NAMALWA (cell line): ENCODE measurements at regions not wholly inside any gene's neighbourhood (a gene's known extent, or its start where the extent isn't known, plus 50 kb on each side); places are given as distances from the start of the nearest gene placed in this dataset.
"Not testable (repeated sequence)": the region's sequence is repeated elsewhere in the genome, so short reads cannot be mapped to it uniquely, and the experiment has no call there.

Source experiments
- DNase-seq: peaks from one replicate; pipeline ENCODE4 v3.0.0-alpha.2; 2015; ENCODE audit warnings: low spot score

DNA sequence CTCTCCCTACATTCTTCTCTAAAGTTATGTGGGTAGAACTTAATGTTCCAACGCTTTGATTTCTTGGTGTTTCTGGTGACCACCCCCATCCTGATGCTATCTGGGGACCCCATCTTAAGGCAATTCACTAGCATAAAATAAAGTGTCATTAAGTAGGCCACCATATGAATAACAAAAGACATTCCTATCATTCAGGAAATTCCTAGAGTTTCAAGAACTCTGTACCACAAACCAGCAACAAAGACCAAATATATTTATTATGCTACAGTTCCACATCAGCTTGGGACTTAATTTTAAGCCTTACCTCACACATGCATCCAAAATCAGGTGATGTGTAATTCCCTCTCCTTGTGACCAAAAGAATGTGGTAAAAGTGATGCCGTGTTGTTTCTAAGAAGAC is 254.6 kb upstream of the LRRC4C start:
- no peak for DNase-seq

DNA sequence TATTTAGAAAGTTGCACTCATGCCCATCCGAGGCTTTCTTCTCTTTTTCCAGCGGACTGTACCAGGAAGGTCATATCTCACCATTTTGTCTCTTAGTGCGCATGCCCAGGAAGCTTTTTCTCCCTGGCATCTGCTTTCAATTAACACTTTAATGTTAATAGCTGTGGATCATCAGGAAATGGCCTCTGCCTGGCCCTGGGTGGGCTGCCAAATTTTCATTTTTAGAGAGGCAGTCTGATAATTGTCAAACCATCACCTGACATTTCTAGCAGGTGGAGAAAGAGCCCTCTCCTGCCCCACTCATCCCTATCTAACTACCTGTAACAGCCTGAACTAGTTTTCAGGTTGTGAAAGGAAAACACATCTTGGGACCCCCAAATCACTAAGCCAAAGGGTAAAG is 257.4 kb upstream of the LRRC4C start:
- DNase-seq: no peak

DNA sequence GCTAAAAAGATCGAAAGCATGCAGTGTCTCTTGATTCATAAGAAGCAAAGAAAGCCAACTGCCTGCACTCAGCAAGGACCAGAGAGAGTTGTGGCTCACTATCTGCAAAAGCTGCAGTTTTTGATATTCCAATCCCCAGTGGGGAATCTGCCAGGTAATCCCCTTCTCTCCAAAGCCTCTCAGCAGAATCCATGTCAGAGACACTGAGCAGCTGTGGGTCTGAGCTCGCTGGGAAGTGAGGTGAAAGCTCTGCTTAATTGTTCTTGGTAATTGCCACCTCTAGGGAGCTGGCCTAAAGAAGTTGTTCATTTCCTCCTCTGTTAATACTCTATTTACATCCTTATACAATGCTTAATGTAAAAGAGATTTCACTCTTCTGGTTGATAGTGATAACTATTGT is 261.3 kb upstream of the LRRC4C start:
- DNase-seq: no peak

DNA sequence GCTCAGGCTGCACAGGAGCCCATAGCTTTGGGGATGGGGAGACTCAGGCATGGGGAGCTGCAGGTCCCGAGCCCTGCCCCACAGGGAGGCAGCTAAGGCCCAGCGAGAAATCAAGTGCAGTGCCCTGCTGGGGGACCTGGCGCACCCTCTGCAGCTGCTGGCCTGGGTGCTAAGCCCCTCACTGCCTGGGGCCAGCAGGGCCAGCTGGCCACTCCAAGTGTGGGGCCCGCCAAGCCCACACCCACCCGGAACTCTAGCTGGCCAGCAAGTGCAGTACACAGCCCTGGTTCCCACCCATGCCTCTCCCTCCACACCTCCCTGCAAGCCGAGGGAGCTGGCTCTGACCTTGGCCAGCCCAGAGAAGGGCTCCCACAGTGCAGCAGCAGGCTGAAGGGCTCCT is 268.7 kb upstream of the LRRC4C start:
- DNase-seq: not testable (repeated sequence)

DNA sequence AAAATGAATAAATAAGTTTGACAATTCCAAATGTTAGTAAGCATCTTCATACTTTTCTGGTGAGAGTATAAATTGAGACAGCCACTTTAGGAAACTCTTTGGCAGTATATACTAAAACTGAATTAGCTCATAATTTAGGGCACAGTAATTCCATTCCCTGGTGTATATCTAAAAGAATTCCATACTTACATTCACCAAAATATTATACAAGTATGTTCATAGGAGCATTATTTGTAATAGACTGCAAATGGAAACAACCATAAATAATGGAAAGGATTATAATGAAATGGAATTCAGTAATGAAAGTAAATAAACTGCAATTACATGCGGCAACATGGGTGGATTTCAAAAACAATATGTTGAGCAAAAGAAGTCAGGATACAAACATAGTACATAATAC is 315.8 kb upstream of the LRRC4C start:
- no peak for DNase-seq

GRCh38 chr11:41779401-41779960 is 320.0 kb upstream of the LRRC4C start:
- no peak for DNase-seq

DNA sequence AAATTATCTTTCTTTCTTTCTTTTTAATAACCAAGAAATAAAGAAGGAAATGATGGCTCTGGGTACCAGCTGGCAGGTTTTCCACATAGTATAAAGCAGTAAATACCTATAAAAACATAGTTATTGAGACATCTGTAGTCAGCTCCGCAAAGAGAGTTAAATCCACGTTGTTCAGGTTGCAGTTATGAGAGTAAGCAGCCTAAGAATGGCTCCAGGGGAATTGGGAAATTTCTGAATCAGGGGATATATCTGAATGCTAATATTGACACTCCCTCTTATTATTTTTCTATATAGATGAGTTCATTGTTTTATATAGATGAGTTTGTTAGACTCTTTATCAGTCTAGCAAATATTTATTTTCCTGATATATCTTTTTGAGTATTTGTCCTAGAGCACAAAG is 322.0 kb upstream of the LRRC4C start:
- DNase-seq: no peak

- DNase-seq: no peak
Observed at GRCh38 chr11:41784513-41785335, 325.3 kb upstream of the LRRC4C start.

GRCh38 chr11:41786087-41786486 is 326.6 kb upstream of the LRRC4C start:
- no peak for DNase-seq

- DNase-seq: no peak
Observed at GRCh38 chr11:41788177-41788576, 328.7 kb upstream of the LRRC4C start.

DNA sequence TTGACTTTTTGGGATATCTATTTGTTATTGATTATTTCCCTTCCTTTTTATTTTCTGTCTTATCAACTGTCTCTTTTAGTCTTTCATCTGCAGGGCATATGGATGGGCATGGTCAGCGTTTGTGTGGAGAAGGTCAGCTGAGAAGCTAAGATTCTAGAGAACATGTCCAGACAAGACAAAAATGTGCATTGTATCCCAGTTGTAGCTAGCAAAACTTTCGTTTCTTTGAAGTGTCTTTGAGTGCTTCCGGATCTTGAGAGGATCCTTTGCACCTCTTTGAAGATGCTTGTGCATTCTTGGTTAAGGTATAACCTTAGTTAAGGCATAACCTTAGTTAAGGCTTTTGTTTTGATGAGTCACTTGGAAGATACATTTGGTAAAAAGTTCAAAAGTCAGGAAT is 329.9 kb upstream of the LRRC4C start:
- DNase-seq: no peak

DNA sequence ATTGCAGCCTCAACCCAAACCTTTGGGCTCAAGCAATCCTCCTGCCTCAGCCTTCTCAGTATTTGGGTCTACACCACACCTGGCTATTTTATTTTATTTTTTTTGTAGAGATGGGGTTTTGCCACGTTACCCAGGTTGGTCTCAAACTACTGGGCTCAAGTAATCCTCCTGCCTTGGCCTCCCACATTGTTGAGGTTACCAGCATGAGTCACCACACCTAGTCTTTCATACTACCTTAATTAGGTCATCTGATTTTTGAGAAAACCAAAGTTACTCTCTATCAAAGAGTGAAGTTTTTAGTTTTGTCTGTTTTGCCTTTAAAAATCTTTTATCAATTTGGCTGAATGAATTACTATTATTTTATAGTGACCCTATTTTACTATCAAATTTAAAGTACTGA is 335.6 kb upstream of the LRRC4C start:
- no peak for DNase-seq

DNA sequence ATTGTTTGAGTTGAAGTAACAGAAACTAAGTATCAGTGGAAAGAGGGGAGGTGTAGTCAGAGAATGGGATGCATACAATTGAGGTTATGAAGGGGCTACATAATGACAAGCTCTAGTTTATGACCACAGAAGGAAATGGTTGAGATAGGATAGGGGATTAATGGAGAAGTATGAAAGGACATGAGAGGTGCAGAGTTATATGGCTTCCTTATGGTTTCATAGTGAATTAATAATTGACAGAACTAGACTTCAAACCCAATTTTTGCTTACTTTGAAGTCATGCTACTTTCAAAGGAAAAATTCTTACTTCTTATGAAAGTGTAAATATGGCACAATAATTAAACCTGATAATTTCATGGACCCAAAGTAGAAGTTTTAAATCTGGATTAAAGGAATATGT is 340.3 kb upstream of the LRRC4C start:
- no peak for DNase-seq

GRCh38 chr11:41803895-41804294 is 344.4 kb upstream of the LRRC4C start:
- no peak for DNase-seq

DNA sequence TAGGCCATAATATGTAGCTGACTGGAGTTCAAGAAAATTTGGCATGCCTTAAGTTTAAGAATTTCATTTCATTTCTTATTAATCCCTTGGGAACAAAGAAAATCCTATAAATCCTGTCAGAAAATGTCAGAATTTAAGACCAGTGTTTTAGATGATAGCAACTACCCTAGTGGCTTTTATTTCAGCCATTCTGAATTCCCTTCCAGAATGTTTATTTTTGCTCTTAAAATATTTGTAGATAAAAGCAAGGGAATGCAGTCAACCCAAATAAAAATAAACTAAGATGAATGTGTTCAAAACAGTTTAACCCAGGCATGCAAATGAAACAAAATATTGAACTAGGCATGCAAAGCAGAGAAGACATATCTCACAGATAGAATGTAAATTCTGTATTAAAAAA is 356.9 kb upstream of the LRRC4C start:
- DNase-seq: no peak

DNA sequence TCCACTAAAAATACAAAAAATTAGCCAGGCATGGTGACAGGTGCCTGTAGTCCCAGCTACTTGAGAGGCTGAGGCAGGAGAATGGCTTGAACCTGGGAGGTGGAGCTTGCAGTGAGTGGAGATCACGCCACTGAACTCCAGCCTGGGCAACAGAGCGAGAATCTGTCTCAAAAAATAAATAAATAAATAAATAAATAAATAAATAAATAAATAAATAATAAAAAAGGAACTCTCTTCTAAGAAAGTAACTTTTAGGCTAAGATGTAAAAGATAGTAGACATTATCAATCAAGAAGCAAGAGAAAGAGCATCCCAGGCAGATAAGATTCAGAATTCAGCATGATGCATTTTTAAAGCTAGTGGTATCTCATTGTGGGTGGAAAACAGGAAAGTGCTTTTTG is 364.8 kb upstream of the LRRC4C start:
- DNase-seq: not testable (repeated sequence)

GRCh38 chr11:41826085-41826484 is 366.6 kb upstream of the LRRC4C start:
- DNase-seq: no peak

DNA sequence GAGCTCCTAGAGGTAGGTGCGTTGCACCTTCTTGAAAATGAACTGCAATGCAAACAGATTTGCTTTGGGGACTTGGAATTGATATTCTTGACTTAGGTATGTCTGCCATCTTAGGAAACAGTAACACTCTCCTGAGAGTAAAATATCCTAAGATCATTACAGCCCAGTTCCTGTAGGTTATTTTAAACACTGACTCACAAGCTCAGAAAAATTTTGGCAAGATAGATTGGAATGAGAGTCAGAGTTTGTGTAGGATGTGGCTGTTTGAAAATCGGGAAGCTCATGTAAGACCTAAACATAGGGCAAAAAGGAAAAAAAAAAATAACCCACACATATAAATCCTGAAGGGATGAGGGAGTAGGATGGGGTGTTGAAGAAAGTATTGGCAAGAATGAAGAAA is 377.0 kb upstream of the LRRC4C start:
- no peak for DNase-seq

DNA sequence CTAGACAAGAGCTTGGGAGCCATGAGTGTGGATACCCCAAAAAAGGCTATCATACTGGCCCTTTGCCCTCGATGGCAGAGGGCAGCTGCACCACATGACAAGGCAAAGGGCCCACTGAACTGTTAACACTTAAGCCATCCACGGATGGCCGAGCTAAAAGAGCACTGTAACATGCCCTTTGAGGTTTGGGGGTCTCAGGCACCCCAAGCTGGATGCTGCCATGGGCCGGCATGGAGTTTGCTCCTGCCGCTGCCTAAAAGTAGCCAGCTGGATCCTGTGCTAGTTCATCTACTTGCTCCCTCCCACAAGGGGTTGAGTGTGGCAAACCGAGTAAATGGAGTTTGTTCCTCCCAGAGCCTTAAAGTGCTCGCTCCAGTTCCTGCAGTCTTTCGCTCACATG is 383.2 kb upstream of the LRRC4C start:
- DNase-seq: no peak

GRCh38 chr11:41845066-41845465 is 385.6 kb upstream of the LRRC4C start:
- DNase-seq: no peak

DNA sequence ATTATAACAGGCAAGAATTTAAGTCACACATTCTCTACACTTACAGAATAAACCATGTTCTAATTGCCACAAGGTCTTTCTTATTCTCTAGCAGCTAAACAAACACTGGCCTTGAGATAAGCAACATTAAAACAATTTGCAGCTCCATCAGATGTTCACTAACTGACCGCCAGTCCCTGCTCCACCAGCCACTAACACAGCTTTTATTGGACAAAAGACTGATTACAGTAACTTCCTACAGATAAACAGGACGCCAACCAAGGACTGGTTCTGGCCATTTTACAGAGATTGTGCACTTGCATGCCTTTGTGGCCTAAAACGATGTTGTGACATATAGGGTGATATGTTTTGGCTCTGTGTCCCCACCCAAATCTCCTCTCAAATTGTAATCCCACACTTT is 388.9 kb upstream of the LRRC4C start:
- no peak for DNase-seq

DNA sequence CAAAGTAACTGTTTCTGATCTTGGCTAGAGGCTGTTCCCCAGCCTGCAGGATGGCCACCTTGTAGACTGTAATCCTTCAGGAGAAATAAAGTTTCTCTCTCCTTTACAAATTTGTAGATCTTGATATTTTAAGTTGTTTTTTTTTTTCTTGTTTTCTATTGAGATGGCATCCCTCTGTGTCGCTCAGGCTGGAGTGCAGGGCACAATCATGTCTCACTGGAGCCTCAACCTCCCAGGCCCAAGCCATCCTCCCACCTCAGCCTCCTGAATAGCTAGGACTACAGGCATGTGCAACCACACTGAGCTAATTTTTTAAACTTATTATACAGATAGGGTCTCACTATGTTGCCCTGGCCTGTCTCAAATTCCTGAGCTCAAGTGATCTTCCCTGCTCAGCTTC is 389.8 kb upstream of the LRRC4C start:
- DNase-seq: no peak

- no peak for DNase-seq
Observed at GRCh38 chr11:41851743-41852142, 392.3 kb upstream of the LRRC4C start.

GRCh38 chr11:41861838-41862237 is 402.4 kb upstream of the LRRC4C start:
- no peak for DNase-seq
